ENCODE measurements at regions not wholly inside any gene's neighbourhood (a gene's known extent, or its start where the extent isn't known, plus 50 kb on each side); places are given as distances from the start of the nearest gene placed in this dataset.
"Not testable (repeated sequence)": the region's sequence is repeated elsewhere in the genome, so short reads cannot be mapped to it uniquely, and the experiment has no call there.

- H4K20me1 ChIP-seq (ENCODE audit: control insufficient read depth, insufficient read depth, insufficient read length); H3K23me2 ChIP-seq (ENCODE audit: insufficient read length, low read depth, low read length, poor library complexity, severe bottlenecking); H2AK5ac ChIP-seq (ENCODE audit: insufficient read length, low read length); H3K27ac Mint-ChIP-seq; H2BK15ac ChIP-seq (ENCODE audit: low read depth, low read length); DNase-seq; H3K9me3 ChIP-seq (ENCODE audit: control insufficient read depth, low read depth, low read length); H4K91ac ChIP-seq (ENCODE audit: insufficient read length, low read depth, low read length); H3K79me1 ChIP-seq (ENCODE audit: insufficient read depth, low read depth, low read length, poor library complexity, severe bottlenecking); H3K36me3 Mint-ChIP-seq (ENCODE audit: insufficient read depth in 1 of 3, low read depth in 3 of 3); H3K27ac ChIP-seq (ENCODE audit: insufficient read length, low read depth, low read length); H4K5ac ChIP-seq (ENCODE audit: insufficient read length, low read depth, low read length); H3K4me1 ChIP-seq (ENCODE audit: insufficient read depth, low read length); H3K56ac ChIP-seq (ENCODE audit: insufficient read length, low read depth, low read length); H3K27me3 ChIP-seq (ENCODE audit: insufficient read depth, low read length); H3K4me1 Mint-ChIP-seq; H4K8ac ChIP-seq (replicated peaks; ENCODE audit: insufficient read length, low read depth, low read length); H3K23ac ChIP-seq (ENCODE audit: insufficient read length, low read depth, low read length); H3K4me2 ChIP-seq (ENCODE audit: insufficient read depth, insufficient read length, low read length); H3K4ac ChIP-seq (ENCODE audit: low read depth, low read length); H3T11ph ChIP-seq (ENCODE audit: low read length); H3K79me2 ChIP-seq (ENCODE audit: insufficient read depth, low read length); H3K18ac ChIP-seq (ENCODE audit: insufficient read length, low read depth, low read length); H2BK120ac ChIP-seq (ENCODE audit: low read depth, low read length, poor library complexity, severe bottlenecking); H3K14ac ChIP-seq (ENCODE audit: insufficient read depth, low read length); H2BK20ac ChIP-seq (ENCODE audit: low read depth, low read length, poor library complexity, severe bottlenecking); H2BK12ac ChIP-seq (ENCODE audit: insufficient read length, low read depth, low read length); H2AFZ ChIP-seq (ENCODE audit: low read length); H3K9ac ChIP-seq (ENCODE audit: extremely low read depth, insufficient read length, low read length); H2BK5ac ChIP-seq (ENCODE audit: insufficient read length, low read length): not testable (repeated sequence)
- H3K4me3 Mint-ChIP-seq = peak overlapping the region in 1 of 2 experiments; percentile 12; a peak in 1 of 5 replicates
- H3K27me3 Mint-ChIP-seq (ENCODE audit: low read depth) = peaks cover 29% of the 10 kb centered on the region
- H3K9me3 Mint-ChIP-seq = peaks cover 0 to 41% of the 10 kb centered on the region in 2 experiments; a peak in 2 of 5 replicates
- WGBS (ENCODE audit: extremely low coverage, insufficient read length, low lambda C conversion rate) = no CpG with 5 or more reads among the region's 27 CpGs
Observed at GRCh38 chr2:95663471-95664441, 72.0 kb downstream of the TRIM43 start.

- not testable (repeated sequence) for H3K27ac Mint-ChIP-seq; H3K23ac ChIP-seq (ENCODE audit: insufficient read length, low read depth, low read length); H3T11ph ChIP-seq (ENCODE audit: low read length); H2BK120ac ChIP-seq (ENCODE audit: low read depth, low read length, poor library complexity, severe bottlenecking); H3K27me3 ChIP-seq (ENCODE audit: insufficient read depth, low read length); H3K4me2 ChIP-seq (ENCODE audit: insufficient read depth, insufficient read length, low read length); H4K8ac ChIP-seq (replicated peaks; ENCODE audit: insufficient read length, low read depth, low read length); H3K9ac ChIP-seq (ENCODE audit: extremely low read depth, insufficient read length, low read length); H4K20me1 ChIP-seq (ENCODE audit: control insufficient read depth, insufficient read depth, insufficient read length); DNase-seq; H3K4me1 Mint-ChIP-seq; H2AK5ac ChIP-seq (ENCODE audit: insufficient read length, low read length); H2BK12ac ChIP-seq (ENCODE audit: insufficient read length, low read depth, low read length); H2BK20ac ChIP-seq (ENCODE audit: low read depth, low read length, poor library complexity, severe bottlenecking); H3K18ac ChIP-seq (ENCODE audit: insufficient read length, low read depth, low read length); H3K9me3 ChIP-seq (ENCODE audit: control insufficient read depth, low read depth, low read length); H3K14ac ChIP-seq (ENCODE audit: insufficient read depth, low read length); H3K4ac ChIP-seq (ENCODE audit: low read depth, low read length); H4K91ac ChIP-seq (ENCODE audit: insufficient read length, low read depth, low read length); H3K56ac ChIP-seq (ENCODE audit: insufficient read length, low read depth, low read length); H4K5ac ChIP-seq (ENCODE audit: insufficient read length, low read depth, low read length); H3K79me2 ChIP-seq (ENCODE audit: insufficient read depth, low read length); H3K23me2 ChIP-seq (ENCODE audit: insufficient read length, low read depth, low read length, poor library complexity, severe bottlenecking); H2BK5ac ChIP-seq (ENCODE audit: insufficient read length, low read length); H2AFZ ChIP-seq (ENCODE audit: low read length); H3K79me1 ChIP-seq (ENCODE audit: insufficient read depth, low read depth, low read length, poor library complexity, severe bottlenecking); H3K36me3 Mint-ChIP-seq (ENCODE audit: insufficient read depth in 1 of 3, low read depth in 3 of 3); H3K4me3 Mint-ChIP-seq; H2BK15ac ChIP-seq (ENCODE audit: low read depth, low read length); H3K4me1 ChIP-seq (ENCODE audit: insufficient read depth, low read length); H3K27ac ChIP-seq (ENCODE audit: insufficient read length, low read depth, low read length)
- no CpG with 5 or more reads among the region's 2 CpGs for WGBS (ENCODE audit: extremely low coverage, insufficient read length, low lambda C conversion rate)
- Mint-ChIP-seq H3K27me3 (ENCODE audit: low read depth) (peaks cover 38% of the 10 kb centered on the region), H3K9me3 (peaks cover 0 to 51% of the 10 kb centered on the region in 2 experiments; a peak in 2 of 5 replicates)
Observed at GRCh38 chr2:95666636-95667035, 74.8 kb downstream of the TRIM43 start.
